Fibroblast of peridontal ligament (primary cell): ENCODE measurements at regions not wholly inside any gene's neighbourhood (a gene's known extent, or its start where the extent isn't known, plus 50 kb on each side); places are given as distances from the start of the nearest gene placed in this dataset.

Experiments
- DNase-seq: peaks from one replicate; pipeline ENCODE4 v3.0.0-alpha.2; 2010; ENCODE audit errors: extremely low read depth

DNA sequence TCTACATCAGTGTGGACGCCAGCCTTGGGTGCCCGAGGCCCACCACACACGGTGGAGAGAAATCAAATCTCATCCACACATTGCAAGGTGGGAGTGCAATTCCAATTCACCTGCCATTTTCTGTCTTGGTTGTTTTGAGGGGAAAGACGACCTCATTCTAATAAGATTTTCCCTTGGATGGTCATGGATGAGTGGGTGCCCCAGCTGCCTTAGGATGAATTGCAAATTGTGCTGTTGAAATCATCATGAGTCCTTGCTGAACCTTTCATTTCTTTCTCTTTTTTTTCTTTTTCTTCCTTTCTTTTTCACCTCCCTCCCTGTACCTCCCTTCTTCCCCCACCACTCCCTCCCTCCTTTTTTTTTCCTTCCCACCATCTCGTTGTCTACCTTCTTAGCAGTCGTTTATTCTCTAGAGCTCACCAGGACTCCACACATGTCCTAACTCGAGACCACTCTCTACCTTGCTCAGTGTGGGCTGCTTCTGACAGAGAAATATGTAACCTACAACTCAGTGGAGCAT is 266.9 kb upstream of the NFE2L3 start:
- DNase-seq, result no peak

DNA sequence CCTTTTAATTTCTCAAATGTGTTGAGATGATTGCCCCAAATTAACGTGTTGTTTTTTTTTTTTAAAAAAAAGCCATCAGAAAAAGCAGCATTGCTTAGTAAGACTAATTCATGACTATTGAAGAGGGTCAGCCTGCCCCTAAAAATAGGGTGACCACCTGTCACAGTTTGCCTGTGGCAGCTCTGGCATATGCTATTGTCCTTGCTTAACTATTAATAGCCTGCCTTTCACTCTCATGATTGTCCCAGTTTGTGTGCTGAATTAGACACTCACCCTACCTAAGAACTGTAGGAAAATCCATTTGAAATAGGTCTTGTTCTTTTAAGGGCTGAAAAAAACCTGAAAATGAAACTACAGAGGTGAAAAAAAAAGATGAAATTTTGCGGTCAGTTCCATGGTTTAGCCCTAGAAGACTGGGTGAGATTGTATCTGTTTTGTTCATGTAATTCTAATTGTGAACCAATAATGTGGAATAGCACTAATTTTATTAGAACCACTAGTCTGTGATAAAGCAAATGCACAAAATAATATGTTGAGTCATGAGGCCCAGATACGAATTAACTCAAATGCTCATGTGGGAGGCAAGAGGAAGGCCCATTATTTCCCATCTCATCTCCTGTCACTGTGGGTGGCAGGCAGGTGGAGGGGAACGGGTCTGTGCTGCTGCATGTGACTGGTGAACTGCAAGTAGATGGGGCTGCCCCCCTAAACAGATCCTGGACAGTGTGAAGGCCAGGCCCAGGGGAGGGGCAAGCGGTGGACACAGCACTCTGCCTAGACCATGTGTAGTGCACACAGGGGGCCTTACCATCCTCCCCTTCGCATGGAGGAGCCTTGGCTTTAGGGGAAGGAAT is 265.4 kb upstream of the NFE2L3 start:
- DNase-seq, result no peak

DNA sequence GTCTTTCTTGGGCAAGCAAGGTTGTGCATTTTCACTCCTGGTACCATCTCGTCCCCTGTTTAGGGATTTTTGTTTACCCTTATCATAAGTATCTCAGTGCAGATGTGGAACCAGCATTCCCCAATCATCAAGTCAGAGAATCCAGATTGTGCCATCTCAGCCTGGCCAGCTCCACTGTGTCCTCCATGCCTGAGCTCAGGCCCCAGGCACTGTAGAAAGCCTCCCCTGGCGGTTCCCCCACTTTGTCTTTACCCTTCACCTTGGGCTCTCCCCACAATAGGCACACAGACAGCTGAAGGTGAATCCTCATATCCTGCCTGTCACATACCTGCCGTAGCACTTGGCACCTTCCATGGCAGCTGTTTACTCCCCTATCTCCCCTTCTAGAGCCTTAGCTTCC is 264.7 kb upstream of the NFE2L3 start:
- DNase-seq, result no peak

DNA sequence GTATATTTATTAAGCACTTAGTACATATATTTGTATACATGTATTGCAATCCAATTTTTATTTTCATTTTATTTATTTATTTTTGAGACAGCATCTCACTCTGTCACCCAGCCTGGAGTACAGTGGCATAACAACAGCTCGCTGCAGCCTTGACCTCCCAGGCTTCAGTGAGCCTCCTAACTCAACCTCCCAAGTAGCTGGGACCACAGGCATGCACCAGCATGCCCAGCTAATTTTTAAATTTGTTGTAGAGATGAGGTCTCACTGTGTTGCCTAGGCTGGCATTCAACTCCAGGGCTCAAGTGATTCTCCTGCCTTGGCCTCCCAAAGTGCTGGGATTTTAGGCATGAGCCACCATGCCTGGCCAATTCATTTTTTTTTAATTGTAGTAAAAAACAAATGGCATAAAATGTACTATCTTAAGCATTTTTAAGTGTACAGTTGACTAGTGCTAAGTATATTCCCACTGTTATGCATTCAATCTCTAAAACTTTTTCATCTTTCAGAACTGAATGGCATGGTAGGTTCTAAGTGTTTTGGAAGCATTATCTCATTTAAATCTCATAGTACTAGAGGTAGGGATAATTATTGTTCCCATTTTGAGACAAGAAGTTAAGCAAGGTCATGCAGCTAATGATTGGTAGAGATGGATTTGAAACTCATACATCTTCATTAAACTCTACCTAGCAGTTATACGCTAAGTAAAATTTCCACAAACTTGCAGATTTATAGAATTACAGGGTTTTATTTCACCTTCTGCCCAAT is 264.0 kb upstream of the NFE2L3 start:
- no peak for DNase-seq

DNA sequence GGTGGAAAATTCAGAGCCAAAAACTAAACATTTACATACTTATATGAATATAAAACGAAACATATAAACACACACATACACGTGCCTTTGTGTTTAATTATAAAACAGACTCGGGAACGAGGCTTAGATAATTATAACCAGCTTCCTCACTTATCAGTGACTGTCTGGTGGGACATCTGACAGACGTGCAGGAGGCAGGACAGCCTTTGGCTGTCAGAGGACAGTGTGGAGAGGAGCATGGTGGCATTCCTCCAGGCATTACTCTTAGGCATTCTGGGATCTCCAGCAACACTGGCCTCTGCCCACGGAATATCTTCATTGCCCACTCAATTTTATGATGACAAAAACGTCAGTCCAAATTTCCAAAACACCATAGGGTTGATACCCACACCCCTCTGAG is 262.2 kb upstream of the NFE2L3 start:
- DNase-seq, result no peak

DNA sequence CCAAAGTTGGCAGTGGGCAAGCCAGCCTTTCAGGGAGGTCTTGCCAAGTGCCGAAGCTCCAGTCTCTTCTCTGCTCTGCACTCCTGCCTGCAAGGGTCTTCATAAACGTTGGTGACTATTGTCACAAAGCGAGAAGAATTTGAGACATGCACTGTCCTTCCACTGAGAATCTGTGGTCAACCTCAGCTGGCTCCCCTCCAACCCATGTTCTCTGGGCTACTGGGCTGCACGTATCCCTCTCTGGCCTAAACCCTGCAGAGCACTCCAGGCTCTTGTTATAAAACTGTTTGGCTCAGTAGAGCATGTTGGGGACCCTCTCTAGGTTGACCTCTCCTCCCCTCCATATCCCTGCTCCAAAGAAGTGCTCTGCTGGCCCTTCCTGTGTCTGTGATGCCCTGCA is 260.4 kb upstream of the NFE2L3 start:
- no peak for DNase-seq

DNA sequence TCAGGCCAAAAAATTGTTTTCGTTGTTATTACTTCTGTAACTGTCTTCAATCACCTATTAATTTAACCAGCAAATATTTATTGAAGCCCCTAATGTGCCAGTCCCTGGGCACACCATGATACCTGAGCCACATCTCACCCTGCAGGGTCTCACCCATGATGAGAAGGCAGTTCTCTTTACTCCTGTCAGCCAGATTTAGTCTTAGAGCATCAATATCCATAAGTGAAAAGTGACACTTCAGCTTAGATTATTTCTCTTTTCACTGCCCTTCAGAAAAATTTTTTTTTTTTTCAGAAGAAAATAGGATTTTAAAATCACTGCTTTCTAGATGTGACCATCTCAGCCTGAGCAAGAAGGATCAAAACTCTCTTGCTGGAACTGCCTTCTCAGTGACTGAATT is 258.6 kb upstream of the NFE2L3 start:
- no peak for DNase-seq

DNA sequence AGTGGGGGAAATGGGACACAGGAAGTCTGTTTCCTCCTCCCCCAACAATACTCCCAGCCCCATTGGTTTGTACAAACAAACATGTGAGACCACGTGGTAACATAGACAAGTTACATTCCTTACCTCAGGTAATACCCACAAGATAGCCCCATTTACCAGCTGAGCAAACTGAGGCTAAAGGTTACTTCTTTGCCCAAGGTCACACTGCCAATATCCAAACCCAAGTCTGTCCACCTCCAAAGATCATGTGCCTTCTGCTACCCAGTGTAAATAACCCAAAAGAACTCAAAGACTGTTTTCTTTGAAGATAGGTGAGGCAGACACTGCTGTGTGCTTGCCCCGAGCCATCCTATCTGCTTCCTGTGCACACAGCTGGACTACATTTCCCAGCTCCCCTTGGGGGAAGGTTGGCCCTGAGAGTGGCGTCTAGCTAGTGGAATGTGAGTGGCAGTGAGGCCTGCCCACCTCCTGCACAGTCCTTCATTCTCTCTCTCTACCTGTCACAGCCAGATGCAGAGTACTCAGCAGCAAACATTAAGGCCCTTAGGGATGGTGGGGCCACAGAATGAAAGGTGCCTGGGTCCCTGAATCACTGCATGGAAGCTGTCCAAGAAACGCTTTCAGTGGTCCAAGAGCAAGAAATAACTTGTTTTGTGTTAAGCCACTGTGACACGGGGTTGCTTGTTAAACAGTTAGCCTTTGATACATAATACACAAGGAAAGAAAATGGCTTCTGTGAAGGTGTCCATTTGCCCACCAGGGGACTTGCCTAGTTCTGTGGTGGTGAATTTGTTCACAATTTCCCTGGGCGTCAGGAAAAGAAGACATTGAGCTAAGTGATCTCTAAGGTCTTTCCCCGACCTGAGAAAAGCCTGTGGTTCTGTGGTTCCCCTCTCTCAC is 257.7 kb upstream of the NFE2L3 start:
- no peak for DNase-seq

DNA sequence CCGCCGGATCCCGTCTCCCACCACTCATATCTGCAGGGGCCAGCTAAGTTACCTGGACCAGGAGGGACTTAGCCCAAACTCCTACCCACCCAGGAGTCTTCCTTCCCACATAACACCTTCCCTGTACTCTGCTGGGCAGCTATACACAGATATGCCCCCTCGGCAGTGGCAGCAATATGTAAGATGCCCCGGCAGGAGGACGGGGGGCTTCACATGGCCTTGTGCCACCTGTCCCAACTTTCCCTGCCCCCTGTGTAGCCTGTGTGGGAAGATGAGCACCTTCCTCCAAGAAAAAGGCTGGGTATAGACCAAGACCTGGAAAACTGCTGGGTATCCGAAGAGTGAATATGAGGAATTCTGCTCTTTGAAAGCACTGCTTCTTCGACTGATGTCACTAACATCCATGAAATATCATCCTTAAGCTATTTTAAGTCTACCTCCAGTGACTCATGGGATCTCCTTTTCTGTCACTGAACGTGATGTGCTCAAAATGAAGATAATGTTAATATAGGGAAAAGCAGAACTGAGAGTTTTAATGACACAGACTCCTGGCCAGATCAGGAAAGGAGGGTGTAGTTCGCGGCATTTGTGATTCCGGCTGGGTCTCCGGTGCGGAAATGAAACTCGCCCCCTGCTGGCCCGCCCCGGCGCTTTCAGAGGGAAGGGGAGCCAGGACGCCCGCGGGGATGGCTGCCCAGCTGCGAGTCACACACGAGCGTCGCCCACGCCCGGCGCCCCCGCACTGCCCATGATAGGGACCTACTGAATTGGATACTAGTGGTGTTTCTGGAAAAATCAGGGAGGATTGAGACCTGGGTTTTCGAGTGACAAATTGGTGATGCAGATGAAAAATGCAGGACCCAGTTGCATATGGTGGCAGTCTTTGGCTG is 256.9 kb upstream of the NFE2L3 start:
- DNase-seq, result peak; percentile 8

DNA sequence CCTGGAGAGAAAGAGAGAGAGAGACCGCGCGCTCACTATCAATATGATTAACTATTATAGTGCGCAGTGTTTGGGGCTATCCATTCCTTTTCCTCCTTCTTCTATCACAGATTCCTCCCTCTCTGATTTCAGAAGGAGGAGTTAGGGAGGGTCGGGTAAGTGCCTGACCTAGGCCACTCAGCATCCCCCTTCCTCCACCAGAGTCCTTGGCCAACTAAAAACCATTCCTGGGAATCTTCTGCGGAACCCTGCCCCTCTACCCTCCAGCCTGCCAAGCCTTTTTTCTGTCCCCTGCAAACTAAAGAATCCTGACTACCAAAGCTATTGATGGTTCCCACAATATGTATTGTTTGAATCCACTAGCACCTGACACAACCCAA is 256.2 kb upstream of the NFE2L3 start:
- DNase-seq, result no peak

DNA sequence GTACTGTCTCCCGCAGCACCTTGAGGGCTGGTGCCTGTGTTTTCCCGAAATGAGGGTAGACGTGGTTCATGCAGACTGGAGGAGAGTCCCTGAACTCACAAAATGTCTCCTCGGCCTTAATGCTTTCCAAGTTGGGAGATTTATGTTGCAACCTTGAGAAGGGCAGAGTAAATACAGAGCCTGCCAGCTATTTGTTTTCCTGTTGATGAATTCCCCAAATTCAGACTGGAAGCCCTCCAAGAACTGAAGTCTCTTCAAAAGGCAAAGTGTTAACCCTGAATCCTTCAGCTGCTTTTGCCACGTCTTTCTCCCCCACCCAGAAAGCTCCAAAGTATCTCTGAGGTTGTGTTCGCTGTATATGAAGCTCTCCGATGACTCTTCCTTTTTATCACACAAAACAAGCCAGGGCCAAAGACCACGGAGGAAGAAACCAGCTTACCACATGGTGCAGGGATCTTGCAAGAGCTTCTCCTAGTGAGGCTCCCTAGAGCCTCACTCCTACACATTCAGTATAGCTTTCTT is 254.7 kb upstream of the NFE2L3 start:
- DNase-seq, result no peak

DNA sequence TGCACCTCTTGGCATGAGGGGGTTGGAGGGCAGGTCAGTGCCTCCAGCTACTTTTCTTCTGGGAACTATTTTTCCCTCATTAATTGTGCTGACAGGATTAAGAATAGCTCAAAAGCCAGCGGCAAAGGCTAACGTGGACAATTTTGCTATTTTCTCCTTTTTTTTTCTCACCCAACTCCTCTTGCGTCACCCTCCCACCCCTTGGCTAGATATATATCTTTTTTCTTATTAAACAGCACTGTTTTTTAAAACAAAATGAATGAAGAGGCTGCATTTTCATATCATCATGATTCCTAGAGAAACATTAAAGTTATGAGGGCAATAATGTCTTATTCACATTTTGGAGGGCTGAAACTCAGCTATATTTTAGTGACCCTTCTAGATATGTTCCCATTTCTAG is 251.8 kb upstream of the NFE2L3 start:
- DNase-seq, result no peak

DNA sequence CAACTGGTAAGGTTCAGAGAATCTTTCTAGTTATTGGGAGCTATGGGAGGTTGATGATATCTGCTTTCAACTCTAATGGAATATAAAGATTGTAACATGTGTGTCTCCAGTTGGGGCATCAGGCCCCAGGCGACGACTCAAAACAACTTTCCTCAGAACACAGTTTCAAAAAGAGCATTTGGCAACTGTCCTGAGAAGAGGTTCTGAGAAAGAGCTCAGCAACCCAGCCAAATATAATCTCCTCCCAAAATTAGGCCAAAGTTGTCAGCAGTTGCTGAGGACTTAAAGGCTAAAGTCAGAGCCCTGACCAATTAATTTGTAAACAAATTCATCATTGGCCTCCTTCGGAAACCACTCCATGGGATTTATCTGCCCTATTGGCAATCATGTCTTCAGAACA is 251.1 kb upstream of the NFE2L3 start:
- no peak for DNase-seq

DNA sequence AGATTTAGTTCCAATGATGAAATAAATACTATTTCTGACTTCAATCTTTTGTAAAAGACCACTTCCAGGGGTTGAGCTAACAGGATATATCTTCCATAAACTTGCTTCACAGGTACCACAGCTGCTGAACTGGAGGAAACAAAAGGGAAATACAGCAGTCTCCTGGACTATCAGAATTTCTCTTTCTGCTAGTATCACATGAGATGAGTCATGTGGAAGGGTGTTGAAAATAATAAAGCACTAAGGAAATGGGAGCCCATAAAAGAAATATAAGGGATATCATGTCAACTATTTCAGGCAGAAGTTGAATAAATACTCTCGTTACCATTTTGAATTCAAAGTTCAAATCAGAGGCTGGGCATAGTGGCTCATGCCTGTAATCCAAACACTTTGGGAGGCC is 250.3 kb upstream of the NFE2L3 start:
- DNase-seq, result no peak

DNA sequence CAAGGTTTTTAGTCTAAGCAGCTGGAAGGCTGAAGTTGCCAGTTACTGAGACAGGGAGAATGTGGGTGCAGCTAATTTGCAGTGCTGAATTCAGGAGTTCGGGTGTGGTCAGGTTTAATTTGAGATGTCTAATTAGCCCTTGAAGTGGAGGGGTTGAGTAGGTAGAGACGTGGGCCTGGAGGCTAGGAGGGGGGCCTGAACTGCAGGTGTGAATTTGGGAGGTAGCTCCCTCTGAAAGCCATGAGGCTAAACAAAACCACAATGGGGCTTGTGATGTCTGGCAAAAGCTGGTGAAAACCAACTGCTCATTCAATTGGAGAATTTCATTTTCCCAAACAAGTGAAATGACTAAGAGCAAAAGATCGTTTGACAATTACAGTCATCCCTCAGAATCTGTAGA is 246.0 kb upstream of the NFE2L3 start:
- DNase-seq, result no peak

DNA sequence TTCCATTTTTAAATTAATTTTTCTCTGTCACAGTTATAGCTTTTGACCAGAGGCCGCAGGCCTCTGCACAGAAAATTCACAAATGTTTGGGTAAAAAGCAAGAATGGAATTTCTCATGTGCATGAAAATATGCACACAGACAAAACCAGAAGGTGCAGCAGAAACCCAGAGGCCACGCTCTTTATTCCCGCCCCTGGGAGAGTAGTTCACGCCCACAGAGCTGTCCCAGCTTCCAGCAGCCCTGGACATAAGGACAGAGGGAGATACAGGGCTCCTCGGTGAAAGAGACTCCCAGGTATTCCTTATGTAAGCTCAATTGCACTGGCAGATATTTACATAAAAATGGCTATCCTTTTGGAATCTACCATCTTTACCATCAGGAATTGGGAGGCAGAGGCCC is 245.2 kb upstream of the NFE2L3 start:
- no peak for DNase-seq

DNA sequence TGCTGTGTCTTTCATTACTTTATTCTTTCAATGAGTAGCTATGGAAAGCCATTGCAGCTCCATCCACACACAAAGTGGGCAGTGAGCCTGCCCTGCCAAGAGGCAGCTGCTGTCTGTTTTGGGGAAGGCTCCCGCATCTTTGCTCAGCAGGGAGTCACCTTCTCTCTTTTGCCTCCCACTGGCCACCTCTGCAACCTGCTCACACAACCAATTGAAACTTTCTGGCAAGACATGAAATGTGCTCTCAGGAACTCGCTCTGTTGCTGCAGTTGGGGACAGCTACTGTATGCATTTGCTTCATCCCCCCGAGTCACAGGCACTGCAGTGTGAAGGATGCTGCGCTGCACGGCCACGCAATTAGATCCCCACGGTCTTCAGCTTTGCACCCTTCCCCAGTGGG is 244.8 kb upstream of the NFE2L3 start:
- no peak for DNase-seq

DNA sequence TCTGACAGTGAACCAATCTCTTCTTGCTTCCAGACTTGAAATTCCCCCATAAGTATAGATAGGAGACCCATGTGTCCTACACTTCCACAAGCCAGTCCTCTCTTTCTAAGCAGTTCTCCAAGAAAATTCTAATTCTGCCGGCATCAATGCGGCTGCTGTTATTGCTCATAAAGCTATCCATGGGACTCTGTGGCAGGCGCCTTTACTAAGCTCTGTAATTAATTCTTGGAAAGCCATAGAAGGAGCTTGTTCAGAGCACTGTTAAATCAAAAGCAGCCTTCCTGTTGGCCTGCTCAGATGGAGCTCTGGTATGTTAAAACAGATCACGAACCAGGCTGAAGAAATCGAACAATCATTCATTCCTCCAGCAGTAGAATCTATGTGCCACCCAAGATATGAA is 244.3 kb upstream of the NFE2L3 start:
- DNase-seq, result no peak

DNA sequence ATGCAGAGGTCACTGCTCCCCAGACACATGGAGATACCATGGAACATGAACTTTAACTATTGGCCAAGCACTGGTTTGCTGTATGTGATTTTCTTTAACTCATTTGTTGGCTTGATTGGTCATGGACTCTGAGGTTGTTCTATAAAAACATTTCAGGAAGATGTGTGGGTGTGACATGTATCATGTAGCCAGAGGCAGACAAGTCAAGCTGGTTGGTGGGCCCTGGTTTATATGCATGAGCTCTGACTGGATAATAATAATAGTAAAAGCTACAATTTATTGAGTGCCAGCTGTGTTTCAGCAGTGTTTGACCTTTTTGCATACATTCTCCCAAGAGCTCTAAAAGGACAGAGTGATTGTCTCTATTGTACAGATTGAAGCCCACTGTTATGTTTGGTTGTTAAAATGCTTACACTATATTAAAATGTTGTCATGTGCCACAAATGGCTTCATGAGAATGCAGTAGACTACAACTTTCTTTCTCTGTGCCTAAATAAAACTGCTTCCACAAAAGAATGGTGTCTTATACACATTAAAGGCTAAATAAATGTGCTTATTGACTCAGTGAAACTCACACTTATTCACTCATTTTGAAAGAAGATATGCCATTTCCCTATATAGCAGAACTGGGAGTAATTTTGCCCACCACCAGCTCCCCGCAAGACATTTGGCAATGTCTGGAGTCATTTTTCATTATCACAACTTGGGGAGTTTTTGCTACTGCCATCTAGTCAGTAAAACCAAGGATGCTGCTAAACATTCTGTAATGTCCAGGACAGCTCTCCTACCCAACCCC is 243.6 kb upstream of the NFE2L3 start:
- DNase-seq, result no peak
